ENCODE measurements at regions not wholly inside any gene's neighbourhood (a gene's known extent, or its start where the extent isn't known, plus 50 kb on each side); places are given as distances from the start of the nearest gene placed in this dataset.

DNA sequence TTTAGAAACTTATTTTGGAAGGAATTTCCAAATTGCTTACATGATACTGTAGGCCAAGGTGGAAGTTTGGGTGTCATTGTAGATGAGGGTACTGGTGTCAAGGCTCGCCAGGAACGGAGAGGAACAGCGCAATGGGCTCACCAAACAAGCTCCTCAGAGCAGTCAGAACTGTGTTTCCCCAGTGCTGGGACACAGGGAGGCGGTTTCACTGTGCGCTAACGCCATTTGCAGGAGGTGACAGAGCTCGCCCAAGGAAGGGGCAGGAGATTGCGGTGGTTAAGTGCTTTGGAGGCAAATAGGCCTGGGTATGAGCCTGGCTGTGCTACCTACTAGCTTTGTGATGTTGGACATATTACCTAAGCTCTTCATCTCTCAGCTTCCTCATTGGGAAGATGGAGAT lies 57.3 kb downstream of the HHEX start:
- no peak overlapping the region for H3K27ac ChIP-seq
- TF ChIP-seq, protein P1, sequence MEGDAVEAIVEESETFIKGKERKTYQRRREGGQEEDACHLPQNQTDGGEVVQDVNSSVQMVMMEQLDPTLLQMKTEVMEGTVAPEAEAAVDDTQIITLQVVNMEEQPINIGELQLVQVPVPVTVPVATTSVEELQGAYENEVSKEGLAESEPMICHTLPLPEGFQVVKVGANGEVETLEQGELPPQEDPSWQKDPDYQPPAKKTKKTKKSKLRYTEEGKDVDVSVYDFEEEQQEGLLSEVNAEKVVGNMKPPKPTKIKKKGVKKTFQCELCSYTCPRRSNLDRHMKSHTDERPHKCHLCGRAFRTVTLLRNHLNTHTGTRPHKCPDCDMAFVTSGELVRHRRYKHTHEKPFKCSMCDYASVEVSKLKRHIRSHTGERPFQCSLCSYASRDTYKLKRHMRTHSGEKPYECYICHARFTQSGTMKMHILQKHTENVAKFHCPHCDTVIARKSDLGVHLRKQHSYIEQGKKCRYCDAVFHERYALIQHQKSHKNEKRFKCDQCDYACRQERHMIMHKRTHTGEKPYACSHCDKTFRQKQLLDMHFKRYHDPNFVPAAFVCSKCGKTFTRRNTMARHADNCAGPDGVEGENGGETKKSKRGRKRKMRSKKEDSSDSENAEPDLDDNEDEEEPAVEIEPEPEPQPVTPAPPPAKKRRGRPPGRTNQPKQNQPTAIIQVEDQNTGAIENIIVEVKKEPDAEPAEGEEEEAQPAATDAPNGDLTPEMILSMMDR (conservative IDR thresholded peaks at IDR 0.05), result no peak
- TF ChIP-seq ZFX (IDR thresholded peaks at IDR 0.05), result no peak

DNA sequence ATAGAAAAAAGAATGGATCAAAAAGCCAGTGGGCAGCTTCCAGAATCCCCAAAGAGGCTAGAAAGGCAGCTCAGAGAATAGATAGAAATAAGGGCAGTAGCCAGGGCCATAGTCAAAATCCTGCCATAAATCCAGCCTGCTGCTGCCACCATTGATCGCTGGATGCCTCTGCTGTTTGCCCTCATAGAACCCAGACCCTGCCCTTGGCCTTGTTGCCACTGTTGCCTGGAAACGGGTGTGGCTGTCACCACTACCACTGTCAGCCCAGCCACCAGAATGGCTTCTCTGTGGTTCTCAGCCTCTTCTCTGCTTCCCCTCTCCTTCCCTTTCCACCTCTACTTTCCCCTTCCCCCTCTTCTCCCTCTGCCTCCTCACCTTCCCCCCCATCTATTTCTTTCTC lies 57.8 kb downstream of the HHEX start:
- no peak overlapping the region for H3K27ac ChIP-seq
- no peak for TF ChIP-seq ZFX (IDR thresholded peaks at IDR 0.05)
- TF ChIP-seq, protein P1 (conservative IDR thresholded peaks at IDR 0.05), result no peak

DNA sequence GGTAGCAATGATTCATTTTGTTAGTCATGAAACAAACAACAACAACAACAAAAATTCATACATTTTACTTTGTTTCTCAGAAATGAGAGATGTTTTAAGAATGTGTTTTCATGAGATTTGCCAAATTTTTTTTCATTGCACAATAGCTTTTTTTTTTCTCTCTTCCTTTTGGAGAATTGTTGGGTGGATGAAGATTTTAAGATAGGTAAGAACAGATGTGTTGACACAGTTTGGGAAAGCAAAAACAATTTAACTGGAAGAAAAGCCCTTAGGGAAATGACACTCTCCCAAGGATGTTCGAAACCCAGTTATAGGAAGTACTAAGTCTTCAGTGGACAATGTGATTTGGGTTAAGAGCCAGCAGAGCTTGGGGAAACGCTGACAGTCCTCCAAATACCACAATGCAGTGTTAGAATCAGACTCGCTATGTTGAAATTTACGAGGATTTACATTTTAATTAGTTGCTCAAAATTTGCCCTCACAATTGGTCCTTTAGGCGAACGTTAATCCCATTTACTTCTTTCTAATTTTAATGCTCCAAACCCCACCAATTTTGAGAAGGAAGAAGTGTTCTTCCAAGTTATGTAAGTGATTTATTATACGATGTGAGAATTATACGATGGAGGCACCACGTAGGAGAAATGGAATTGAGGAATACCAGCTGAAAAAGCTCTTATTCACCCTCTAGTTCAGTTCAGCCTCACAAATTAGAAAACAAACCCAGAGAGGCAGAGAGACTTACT lies 61.2 kb downstream of the HHEX start:
- H3K27ac ChIP-seq, result no peak overlapping the region
- no peak for TF ChIP-seq ZFX (IDR thresholded peaks at IDR 0.05)
- TF ChIP-seq, protein P1 (conservative IDR thresholded peaks at IDR 0.05), result no peak

DNA sequence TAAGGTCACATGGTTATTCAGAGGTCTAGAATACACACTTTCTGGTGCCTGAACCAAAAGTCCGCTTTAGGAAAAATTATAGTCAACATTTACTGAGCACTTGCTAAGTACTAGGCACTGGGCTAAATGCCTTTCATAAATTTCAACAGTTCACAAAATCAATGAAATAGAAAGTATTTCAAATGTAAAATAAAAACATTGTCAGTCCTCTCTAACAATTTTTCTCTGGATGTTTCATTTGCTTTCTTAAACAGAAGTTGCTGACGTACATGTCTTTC lies 61.7 kb downstream of the HHEX start:
- TF ChIP-seq ZFX (IDR thresholded peaks at IDR 0.05), result no peak
- TF ChIP-seq, protein P1 (conservative IDR thresholded peaks at IDR 0.05), result no peak
- H3K27ac ChIP-seq, result no peak overlapping the region

DNA sequence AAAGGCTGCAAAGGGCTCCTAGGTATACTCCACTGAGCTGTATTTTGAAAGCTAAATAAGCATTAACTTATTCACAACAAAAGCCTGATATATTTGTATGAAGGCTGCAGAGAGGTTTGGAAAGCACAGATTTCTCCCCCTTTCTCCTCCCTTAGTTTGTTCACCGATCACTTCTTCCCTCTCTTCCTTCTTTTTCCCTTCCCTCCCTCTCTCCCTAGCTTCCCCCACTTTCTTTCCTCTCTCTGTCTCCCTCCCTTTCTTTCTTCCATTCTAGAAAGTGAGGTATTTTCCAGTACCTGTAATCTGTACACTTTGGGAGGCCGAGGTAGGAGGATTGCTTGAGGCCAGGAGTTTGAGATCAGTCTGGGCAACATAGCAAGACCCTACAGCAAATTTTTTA lies 62.1 kb downstream of the HHEX start:
- no peak for TF ChIP-seq ZFX (IDR thresholded peaks at IDR 0.05)
- TF ChIP-seq, protein P1 (conservative IDR thresholded peaks at IDR 0.05), result no peak
- no peak overlapping the region for H3K27ac ChIP-seq

DNA sequence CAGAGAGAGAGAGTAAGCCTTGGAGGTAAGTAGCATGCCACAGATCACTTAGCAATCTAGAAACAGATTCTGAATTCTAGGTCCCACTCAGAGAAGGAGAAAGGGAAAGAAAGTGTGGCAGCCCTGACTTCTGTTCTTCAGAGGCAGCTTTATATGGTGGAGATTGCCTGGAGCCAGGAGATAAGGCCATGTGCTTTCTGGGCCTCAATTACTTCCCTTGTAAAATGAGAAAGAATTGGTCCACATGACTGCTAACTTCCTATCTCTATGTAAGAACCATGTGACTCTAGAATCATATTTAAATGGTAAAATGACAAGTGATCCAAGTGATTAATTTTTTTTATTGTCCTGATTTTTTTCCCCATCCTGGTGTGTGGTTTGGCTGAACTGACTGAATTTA lies 64.1 kb downstream of the HHEX start:
- H3K27ac ChIP-seq, result no peak overlapping the region
- TF ChIP-seq ZFX (IDR thresholded peaks at IDR 0.05), result no peak
- TF ChIP-seq, protein P1 (conservative IDR thresholded peaks at IDR 0.05), result no peak

DNA sequence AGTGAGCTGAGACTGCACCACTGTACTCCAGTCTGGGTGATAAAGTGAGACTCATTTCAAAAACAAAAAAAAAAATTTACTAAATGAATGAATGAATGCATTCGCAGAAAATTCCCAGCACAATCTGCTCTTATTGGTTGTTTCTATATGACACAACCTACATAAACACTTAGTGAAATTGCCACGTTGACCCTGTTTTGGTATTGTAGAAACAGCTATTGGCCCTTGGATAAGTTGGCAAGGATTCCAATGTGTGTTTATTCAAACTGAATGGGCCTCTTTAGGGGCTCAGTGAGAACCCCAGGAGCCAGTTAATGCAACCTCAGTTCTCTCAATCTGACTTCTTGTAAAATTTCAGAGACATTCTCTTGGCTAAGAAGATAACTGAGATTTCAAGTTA lies 66.0 kb downstream of the HHEX start:
- TF ChIP-seq ZFX (IDR thresholded peaks at IDR 0.05), result no peak
- TF ChIP-seq, protein P1 (conservative IDR thresholded peaks at IDR 0.05), result no peak
- H3K27ac ChIP-seq, result no peak overlapping the region

Measured in C4-2B (cell line).